Peyer's patch (tissue), 4 donors: ENCODE measurements at regions not wholly inside any gene's neighbourhood (a gene's known extent, or its start where the extent isn't known, plus 50 kb on each side); places are given as distances from the start of the nearest gene placed in this dataset.
"Not testable (repeated sequence)": the region's sequence is repeated elsewhere in the genome, so short reads cannot be mapped to it uniquely, and the experiment has no call there.

Experiments used
- POLR2A ChIP-seq, 2 donors: fragments of 450-650 bp; IDR thresholded peaks; one replicate each; pipeline ENCODE4 v1.5.1; 2017; ENCODE audit warnings: antibody characterized with exemption in 2 of 2, mild to moderate bottlenecking in 2 of 2, moderate library complexity in 2 of 2
- TF ChIP-seq, protein P1 (sequence below), 6 experiments: fragments of 450-650 bp in 4 of 6; fragments of 200-600 bp in 2 of 6; sonication (generic) in 1 of 6; IDR thresholded peaks; one replicate each; pipeline ENCODE4 v1.5.1; 2017 to 2019; ENCODE audit warnings: antibody characterized with exemption in 6 of 6, mild to moderate bottlenecking in 3 of 6, moderate library complexity in 1 of 6

GRCh38 chr1:211889307-211890090 is 58.9 kb upstream of the LPGAT1 start:
- TF ChIP-seq, protein P1, sequence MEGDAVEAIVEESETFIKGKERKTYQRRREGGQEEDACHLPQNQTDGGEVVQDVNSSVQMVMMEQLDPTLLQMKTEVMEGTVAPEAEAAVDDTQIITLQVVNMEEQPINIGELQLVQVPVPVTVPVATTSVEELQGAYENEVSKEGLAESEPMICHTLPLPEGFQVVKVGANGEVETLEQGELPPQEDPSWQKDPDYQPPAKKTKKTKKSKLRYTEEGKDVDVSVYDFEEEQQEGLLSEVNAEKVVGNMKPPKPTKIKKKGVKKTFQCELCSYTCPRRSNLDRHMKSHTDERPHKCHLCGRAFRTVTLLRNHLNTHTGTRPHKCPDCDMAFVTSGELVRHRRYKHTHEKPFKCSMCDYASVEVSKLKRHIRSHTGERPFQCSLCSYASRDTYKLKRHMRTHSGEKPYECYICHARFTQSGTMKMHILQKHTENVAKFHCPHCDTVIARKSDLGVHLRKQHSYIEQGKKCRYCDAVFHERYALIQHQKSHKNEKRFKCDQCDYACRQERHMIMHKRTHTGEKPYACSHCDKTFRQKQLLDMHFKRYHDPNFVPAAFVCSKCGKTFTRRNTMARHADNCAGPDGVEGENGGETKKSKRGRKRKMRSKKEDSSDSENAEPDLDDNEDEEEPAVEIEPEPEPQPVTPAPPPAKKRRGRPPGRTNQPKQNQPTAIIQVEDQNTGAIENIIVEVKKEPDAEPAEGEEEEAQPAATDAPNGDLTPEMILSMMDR (IDR thresholded peaks at IDR 0.05) = not testable (repeated sequence)
- TF ChIP-seq POLR2A (IDR thresholded peaks at IDR 0.05) = not testable (repeated sequence)
